ENCODE measurements at regions not wholly inside any gene's neighbourhood (a gene's known extent, or its start where the extent isn't known, plus 50 kb on each side); places are given as distances from the start of the nearest gene placed in this dataset.

DNA sequence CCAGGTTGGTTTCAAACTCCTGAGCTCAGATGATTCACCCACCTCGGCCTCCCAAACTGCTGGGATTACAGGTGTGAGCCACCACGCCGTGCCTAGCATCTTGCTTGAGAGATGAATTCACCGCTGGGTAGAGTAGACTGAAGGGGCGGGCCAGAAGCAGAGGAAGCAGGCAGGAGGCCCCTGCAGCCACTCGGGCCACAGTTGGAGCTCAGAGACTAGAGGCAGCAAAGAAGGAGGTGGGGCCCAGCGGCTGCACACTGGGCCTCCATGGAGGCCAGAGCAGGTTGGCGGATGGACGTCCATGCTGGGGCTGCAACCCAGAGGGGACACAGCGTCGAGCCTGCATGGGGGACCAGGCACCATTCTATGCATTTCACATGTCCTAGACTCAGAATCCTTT lies 88.4 kb upstream of the FGF3 start:
- intact Hi-C loops (cut with micrococcal nuclease; ENCODE audit: unreplicated experiment) (no loop called here), in situ Hi-C loops (cut with HindIII; ENCODE audit: extremely low pct_ligation_motif_present, low pct_unique_long_range_greater_than_20kb) (no loop called here)
- H3K79me2 ChIP-seq (ENCODE audit: insufficient read depth, low read length) = no peaks in the 10 kb centered on the region
- no peaks in the 10 kb centered on the region for H3K4me1 ChIP-seq (ENCODE audit: insufficient read depth, low read length)
- H3K9ac ChIP-seq (ENCODE audit: insufficient read depth, low read depth, low read length) = no peak overlapping the region
- DNase-seq (ENCODE audit: low spot score) (no peak), ATAC-seq (no peak), FAIRE-seq (no peak)
- no peaks in the 10 kb centered on the region for H4K20me1 ChIP-seq (ENCODE audit: insufficient read depth, low read length)
- ChIA-PET POLR2A (no interaction called here), CTCF (ENCODE audit: low intra/inter-chr PET ratio, low total read pairs) (no interaction called here)
- BruUV-seq (replicated peaks) = no TSS peak
- no peak overlapping the region for H3K4me3 ChIP-seq (replicated peaks in 1 of 3; ENCODE audit: insufficient read depth in 1 of 3, low read depth in 2 of 3, low read length in 3 of 3)
- H3K9me3 ChIP-seq (ENCODE audit: low read length) = no peaks in the 10 kb centered on the region
- H3K27me3 ChIP-seq (ENCODE audit: control insufficient read depth in 1 of 2, insufficient read depth in 2 of 2, low read length in 2 of 2) = peaks cover 0 to 12% of the 10 kb centered on the region in 2 experiments; a peak in 2 of 5 replicates
- H2AFZ ChIP-seq (ENCODE audit: low read length) = no peak overlapping the region
- no peak for TF ChIP-seq BORCS8-MEF2B (CRISPR knock-in tag; IDR thresholded peaks at IDR 0.05)
- no peak for TF ChIP-seq CHD2 (IDR thresholded peaks at IDR 0.05; ENCODE audit: low read depth, low read length)
- TF ChIP-seq HMG20B (CRISPR knock-in tag; conservative IDR thresholded peaks at IDR 0.05) = no peak
- TF ChIP-seq GATA4 (IDR thresholded peaks at IDR 0.05; ENCODE audit: borderline replicate concordance, low read depth) = no peak
- TF ChIP-seq TGIF2 (CRISPR knock-in tag; IDR thresholded peaks at IDR 0.05) = no peak
- TF ChIP-seq TBL1XR1 (IDR thresholded peaks at IDR 0.05; ENCODE audit: borderline replicate concordance, low read length, partially characterized antibody) = no peak
- TF ChIP-seq ZNF713 (CRISPR knock-in tag; IDR thresholded peaks at IDR 0.05) = no peak
- TF ChIP-seq, protein P1, sequence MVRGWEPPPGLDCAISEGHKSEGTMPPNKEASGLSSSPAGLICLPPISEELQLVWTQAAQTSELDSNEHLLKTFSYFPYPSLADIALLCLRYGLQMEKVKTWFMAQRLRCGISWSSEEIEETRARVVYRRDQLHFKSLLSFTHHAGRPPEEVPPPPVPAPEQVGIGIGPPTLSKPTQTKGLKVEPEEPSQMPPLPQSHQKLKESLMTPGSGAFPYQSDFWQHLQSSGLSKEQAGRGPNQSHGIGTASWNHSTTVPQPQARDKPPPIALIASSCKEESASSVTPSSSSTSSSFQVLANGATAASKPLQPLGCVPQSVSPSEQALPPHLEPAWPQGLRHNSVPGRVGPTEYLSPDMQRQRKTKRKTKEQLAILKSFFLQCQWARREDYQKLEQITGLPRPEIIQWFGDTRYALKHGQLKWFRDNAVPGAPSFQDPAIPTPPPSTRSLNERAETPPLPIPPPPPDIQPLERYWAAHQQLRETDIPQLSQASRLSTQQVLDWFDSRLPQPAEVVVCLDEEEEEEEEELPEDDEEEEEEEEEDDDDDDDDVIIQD (CRISPR knock-in tag; IDR thresholded peaks at IDR 0.05; ENCODE audit: low read depth) = no peak
- no peak for TF ChIP-seq XRCC5 (optimal IDR thresholded peaks at IDR 0.05; ENCODE audit: low read length)
- no peaks in the 10 kb centered on the region for H3K36me3 ChIP-seq (replicated peaks in 1 of 2; ENCODE audit: control insufficient read depth in 1 of 2, insufficient read depth in 2 of 2, low read length in 2 of 2)
- WGBS (ENCODE audit: low lambda C conversion rate) = 63% methylated on average over 5 of the region's 11 CpGs
- H3K27ac ChIP-seq (ENCODE audit: extremely low read length, insufficient read depth, low read length) = no peak overlapping the region
- H3K4me2 ChIP-seq (ENCODE audit: low read depth, low read length) = no peak overlapping the region

All from HepG2 (cell line).